GM18511 (cell line): ENCODE measurements at regions not wholly inside any gene's neighbourhood (a gene's known extent, or its start where the extent isn't known, plus 50 kb on each side); places are given as distances from the start of the nearest gene placed in this dataset.

ENCODE experiments used
- ATAC-seq: cut with Tn5 transposase; IDR thresholded peaks from one replicate; pipeline ENCODE4 v1.9.1; 2021; ENCODE audit warnings: mild to moderate bottlenecking, moderate library complexity; ENCODE audit not compliant: unreplicated experiment

DNA sequence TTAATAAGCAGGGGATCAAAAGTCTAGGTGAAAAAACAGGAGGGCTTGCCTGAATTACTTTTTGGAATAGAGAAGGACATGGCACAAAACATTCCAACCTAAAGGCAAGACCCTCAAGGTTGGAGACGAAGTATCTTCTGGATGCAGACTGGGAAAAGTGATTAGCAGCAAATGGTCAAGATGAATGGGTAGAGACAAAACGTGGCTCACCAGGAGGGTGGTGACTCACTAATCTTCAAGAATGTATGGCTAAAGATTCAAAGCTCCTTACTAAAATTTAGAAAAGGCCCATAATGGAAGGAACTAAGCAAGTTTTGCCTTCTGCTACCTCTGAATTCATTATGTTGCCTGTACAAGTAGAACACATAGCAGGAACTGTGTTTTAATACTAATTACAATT, 469.5 kb upstream of the RBFOX1 start:
- ATAC-seq: no peak

DNA sequence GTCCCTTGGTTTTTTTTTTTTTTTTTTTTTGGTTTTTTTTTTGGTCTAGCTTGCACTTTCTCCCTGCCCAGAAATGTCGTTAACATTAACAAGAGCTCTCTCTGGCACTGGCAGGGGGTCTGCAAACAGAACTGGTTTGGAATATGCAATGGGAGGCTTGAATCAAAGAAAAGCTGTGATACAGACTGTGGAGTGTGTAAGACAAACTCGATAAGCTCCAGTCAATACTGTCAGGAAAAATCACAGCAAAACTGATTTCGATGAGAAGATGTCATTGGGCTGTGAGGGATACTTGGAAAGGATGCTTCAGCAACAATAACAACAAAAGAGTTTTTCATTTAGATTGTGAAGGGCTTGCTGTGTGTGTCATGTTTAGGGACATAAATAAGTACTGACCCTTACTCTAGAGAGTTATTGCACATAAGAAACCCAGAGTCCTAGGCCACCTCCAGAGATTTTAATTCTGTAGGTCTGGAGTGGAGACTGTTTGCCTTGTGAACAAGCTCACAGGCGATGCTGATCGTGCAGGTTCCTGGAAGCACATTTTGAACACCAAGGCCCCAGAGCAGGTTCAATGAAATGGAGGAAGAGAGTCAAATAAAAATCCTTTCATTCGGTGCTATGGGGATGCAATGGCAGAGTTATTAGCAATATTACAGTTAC, 470.7 kb upstream of the RBFOX1 start:
- ATAC-seq: no peak

GRCh38 chr16:6861135-6861814, 471.4 kb upstream of the RBFOX1 start:
- no peak for ATAC-seq

- ATAC-seq: no peak
Observed at GRCh38 chr16:6857575-6857974, 475.1 kb upstream of the RBFOX1 start.

DNA sequence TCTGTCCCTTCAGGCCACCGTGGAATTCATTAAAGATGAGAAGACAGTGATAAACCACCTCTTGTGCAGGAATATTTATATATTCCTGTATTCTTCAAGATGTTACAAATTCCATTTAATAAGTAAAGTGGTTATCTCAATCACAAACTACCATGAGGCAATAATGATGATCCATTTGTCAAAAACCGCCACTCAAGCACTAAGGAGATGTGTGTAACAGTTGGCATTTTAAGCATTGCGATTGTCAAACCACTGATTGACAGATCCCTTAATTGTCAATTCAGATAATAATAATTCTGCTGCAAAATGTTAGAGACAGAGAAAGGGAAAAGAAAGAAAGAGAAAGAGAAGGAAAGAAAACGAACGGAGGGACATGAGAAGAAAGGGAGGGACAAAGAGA, 476.1 kb upstream of the RBFOX1 start:
- no peak for ATAC-seq

DNA sequence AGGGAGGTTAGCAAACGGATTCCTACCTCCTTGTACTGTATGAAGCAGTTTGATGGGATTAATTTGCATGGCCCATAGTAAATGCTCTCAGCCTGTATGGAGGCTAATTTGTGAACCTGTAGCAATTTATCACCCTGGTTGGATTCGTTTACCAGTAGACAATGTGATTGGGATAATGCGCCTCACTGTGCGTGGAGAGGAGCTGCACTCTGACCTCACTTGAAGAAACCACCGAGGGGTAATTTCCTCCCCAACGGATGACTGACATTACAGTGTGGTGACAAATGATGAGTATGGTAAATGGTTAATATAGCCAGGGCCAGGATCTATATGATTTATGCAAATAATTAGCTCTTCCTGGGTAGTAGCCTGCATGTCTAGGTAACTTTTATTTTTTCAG, 479.1 kb upstream of the RBFOX1 start:
- ATAC-seq: no peak

DNA sequence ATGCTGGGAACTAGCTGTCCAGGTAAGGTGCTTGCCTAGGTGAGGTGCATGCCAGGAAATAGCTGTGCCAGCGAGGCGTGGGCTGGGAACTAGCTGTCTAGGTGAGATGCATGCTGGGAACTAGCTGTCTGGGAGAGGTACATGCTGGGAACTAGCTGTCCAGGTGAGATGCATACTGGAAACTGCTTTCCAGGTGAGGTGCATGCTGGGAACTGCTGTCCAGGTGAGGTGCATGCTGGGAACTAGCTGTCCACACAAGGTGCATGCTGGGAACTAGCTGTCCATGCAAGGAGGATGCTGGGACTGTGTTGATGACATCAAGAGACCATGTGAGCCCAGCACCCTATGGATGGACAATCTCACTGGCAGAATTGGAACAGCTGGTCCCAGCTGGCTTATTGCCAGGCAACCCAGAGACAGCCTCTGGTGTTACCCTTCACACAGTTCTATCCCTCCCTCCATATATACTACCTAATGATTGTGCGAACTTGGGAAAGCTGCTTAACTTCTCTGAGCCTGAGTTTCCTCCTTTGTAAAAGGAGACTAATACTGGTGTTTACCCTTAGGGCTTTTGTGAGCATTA, 479.9 kb upstream of the RBFOX1 start:
- ATAC-seq: no peak

GRCh38 chr16:6846452-6846851, 486.2 kb upstream of the RBFOX1 start:
- no peak for ATAC-seq

- ATAC-seq: no peak
Observed at GRCh38 chr16:6841392-6841791, 491.3 kb upstream of the RBFOX1 start.

DNA sequence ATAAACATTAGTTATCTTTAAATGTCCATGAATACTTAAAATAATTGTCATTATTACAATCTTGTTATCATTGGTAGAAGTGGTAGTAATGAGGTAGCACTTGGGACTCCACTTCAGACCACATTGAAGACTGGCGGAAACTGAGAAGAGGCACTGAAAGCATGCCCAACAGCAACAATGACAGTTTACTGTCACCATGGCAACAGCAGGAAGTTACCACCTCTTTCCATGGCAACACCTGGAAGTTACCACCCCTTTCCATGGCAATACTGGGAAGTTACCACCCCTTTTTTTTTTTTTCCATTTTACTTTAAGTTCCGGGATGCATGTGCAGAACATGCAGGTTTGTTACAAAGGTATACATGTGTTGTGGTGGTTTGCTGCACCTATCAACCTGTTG, 494.9 kb upstream of the RBFOX1 start:
- ATAC-seq: no peak

DNA sequence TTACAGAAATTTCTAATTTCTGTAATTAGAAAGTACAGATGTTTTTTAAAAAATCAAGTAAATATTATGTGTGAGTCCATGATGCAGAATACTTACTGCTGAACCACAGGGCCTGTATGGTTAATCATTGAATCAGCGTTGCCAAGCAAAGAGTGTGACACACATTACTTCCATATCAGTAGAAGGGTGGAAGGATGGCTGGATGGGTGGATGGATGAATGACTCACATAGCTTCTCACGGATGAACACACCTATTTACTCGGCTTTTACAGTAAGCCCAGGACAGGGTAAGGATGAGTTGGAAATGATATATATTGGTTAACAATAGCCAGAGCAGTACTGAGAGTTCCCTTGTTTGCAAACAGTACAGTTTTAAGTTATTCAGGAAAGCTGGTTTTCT, 495.9 kb upstream of the RBFOX1 start:
- ATAC-seq: no peak

GRCh38 chr16:6835941-6836340, 496.7 kb upstream of the RBFOX1 start:
- no peak for ATAC-seq

GRCh38 chr16:6835516-6835915, 497.1 kb upstream of the RBFOX1 start:
- no peak for ATAC-seq

DNA sequence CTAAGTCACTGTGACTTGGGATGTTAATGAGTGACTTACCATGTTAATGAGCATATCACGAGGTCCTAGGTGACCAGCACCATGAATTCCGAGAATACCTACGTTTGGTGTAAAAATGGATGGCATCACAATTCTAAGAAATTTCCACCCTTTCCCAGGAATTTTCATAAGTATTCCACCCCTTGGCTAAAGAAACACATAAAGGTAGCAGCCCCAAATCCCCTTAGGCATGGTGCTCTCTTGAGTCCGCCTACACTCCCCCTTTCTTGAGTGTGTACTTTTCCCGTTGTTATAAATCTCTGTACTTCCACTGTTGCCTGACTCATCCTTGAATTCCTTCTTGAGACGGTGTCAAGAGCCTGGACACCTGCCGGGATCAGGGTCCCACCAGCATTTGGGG, 504.0 kb upstream of the RBFOX1 start:
- ATAC-seq: no peak

- no peak for ATAC-seq
Observed at GRCh38 chr16:6827931-6828330, 504.7 kb upstream of the RBFOX1 start.

DNA sequence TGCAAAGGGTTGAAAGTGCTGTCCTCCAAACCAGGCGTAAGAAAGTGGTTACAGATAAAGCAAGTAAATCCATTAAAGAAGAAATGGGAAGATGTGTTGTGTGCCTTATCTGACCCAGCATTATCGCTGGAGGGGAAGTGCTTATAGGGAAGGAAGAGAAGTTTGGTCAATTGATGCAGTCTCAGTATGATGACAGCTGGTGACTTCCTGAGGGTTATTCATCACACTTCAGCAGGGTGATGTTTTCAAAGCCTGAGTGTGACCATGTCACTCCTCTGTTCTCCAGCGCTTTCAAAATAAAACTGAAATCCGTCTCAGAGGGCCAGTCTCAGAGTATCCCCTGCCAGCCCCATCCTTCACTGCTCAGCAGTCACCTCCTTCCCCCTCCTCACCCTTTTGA, 505.4 kb upstream of the RBFOX1 start:
- ATAC-seq: no peak

DNA sequence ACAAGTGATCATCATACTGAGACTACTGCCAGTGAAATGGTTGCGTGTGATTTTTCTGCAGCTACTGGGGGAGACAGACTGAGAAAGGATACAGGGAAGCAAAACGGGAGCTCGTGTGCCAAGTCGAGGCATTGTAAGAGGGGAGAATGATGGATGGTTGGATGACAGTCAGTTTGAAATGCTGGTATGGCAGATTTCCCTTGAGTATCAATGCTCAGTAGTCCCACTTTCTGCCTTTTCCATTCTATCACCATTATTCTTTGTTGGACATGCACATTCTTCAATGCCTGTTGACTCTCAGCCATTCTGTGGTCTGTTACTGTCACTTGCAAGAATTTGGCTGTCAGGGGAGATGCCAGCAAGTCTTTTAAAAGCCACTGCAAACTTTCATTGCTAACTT, 510.6 kb upstream of the RBFOX1 start:
- ATAC-seq: no peak

DNA sequence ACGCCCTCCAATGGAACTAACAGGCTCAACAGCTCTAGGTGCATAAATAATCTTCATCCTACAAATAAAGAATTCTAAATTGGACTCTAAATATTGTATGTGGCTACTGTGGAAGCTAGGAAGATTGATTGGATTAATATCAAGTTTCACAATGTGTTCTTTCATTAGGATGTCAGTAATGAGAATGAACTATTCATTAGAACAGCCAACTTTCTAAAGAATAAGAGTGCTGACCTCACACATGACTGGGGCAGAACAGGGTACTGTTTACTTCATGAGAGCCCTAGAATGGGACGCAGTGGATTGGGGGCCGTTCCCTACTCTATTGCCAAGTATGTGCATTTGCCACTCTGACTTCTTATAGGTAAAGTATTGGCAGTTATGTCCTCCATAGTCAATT, 528.2 kb upstream of the RBFOX1 start:
- no peak for ATAC-seq

- no peak for ATAC-seq
Observed at GRCh38 chr16:6803176-6803575, 529.5 kb upstream of the RBFOX1 start.

GRCh38 chr16:6797223-6797622, 535.4 kb upstream of the RBFOX1 start:
- ATAC-seq: no peak

GRCh38 chr16:6777624-6778023, 555.0 kb upstream of the RBFOX1 start:
- ATAC-seq: no peak

DNA sequence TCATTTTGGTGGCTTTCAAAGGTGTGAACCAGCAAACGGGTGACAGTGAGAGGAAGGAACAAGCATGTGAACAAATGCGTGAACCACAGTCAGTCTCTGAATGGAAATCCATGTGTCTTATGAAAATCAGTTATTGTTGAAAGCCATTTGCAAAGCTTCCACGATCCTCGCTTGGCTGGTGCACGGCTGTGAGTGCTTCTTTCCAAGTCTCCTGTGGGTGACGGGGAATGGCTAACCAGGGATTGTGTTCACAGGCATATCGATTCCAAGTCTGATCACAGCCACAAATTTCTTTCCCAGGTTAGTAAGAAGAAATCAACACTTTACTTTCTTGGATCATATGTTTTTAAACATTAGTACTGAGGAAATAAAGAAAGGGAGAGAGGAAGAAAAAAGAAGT, 556.9 kb upstream of the RBFOX1 start:
- no peak for ATAC-seq

- ATAC-seq: no peak
Observed at GRCh38 chr16:6771956-6772355, 560.7 kb upstream of the RBFOX1 start.
